ENCODE measurements at regions not wholly inside any gene's neighbourhood (a gene's known extent, or its start where the extent isn't known, plus 50 kb on each side); places are given as distances from the start of the nearest gene placed in this dataset.

GRCh38 chr6:43910638-43911353, 140.8 kb downstream of the VEGFA start:
- Histone ChIP-seq H3K27me3 (ENCODE audit: control insufficient read depth in 2 of 2, insufficient read depth in 2 of 2, low read length in 2 of 2) (peaks cover 0 to 8% of the 10 kb centered on the region in 2 experiments), H2AFZ (ENCODE audit: low read depth, low read length) (no peak overlapping the region), H3K4me2 (ENCODE audit: insufficient read depth, low read length) (no peak overlapping the region), H3K9me3 (replicated peaks; ENCODE audit: control insufficient read depth, insufficient read depth, low read length) (no peaks in the 10 kb centered on the region), H3K79me2 (ENCODE audit: control insufficient read depth, insufficient read depth, low read length) (no peaks in the 10 kb centered on the region), H3K4me1 (ENCODE audit: control insufficient read depth, extremely low read depth, insufficient read depth, low read length) (no peaks in the 10 kb centered on the region), H3K36me3 (ENCODE audit: control insufficient read depth in 2 of 2, extremely low read depth in 1 of 2, insufficient read depth in 2 of 2, low read length in 2 of 2) (no peaks in the 10 kb centered on the region), H4K20me1 (replicated peaks; ENCODE audit: control insufficient read depth, extremely low read depth, insufficient read depth, low read length) (no peaks in the 10 kb centered on the region), H3K9ac (replicated peaks; ENCODE audit: extremely low read depth, insufficient read depth, low read length) (no peak overlapping the region), H3K27ac (ENCODE audit: insufficient read depth, low read depth, low read length) (no peak overlapping the region), H3K9me1 (replicated peaks; ENCODE audit: control insufficient read depth, extremely low read depth, insufficient read depth, low read length) (no peaks in the 10 kb centered on the region), H3K4me3 (replicated peaks in 1 of 3; ENCODE audit: insufficient read depth in 1 of 3, low read depth in 1 of 3, low read length in 3 of 3) (no peak overlapping the region)
- CTCF ChIA-PET: interaction anchor here (1.0 kb wide), 1 partner anchor 136 kb away, joined by 3 read pairs; no protein-coding TSS in a partner anchor
- no peak for FAIRE-seq
- no peak for DNase-seq (ENCODE audit: low read depth, low spot score)
- POLR2A ChIA-PET: no interaction called here
- no TSS peak for BruUV-seq (replicated peaks)
- dilution Hi-C loops (cut with MboI; ENCODE audit: extremely low pct_ligation_motif_present, low sequenced_read_pairs): no loop called here
- TF ChIP-seq MAX (IDR thresholded peaks at IDR 0.05; ENCODE audit: insufficient read depth, insufficient read length) (no peak), GATA2 (IDR thresholded peaks at IDR 0.05; ENCODE audit: insufficient read depth, insufficient read length, low read depth, low read length) (no peak), EZH2 (IDR thresholded peaks at IDR 0.05; ENCODE audit: borderline replicate concordance, low read depth, low read length, severe bottlenecking) (no peak), MYC (IDR thresholded peaks at IDR 0.05; ENCODE audit: low read depth, low read length) (no peak), CTCF (IDR thresholded peaks at IDR 0.05; ENCODE audit: extremely low read depth in 1 of 2, insufficient read depth in 1 of 2, low read depth in 1 of 2, low read length in 2 of 2) (no peak), FOS (IDR thresholded peaks at IDR 0.05; ENCODE audit: borderline replicate concordance, insufficient read depth, low read length) (no peak), POLR2AphosphoS5 (IDR thresholded peaks at IDR 0.05; ENCODE audit: insufficient read depth, low read depth, low read length) (no peak), JUN (IDR thresholded peaks at IDR 0.05; ENCODE audit: borderline replicate concordance, insufficient read depth, insufficient read length, low read depth) (no peak), POLR2A (IDR thresholded peaks at IDR 0.05; ENCODE audit: low read depth, low read length) (no peak)
- intact Hi-C loops (cut with micrococcal nuclease): no loop called here

All from endothelial cell of umbilical vein (primary cell).